K562 (cell line): ENCODE measurements at regions not wholly inside any gene's neighbourhood (a gene's known extent, or its start where the extent isn't known, plus 50 kb on each side); places are given as distances from the start of the nearest gene placed in this dataset.

Source experiments
- BACH1 ChIP-seq: fragments of 200-800 bp; sonication (Bioruptor generic); IDR thresholded peaks from 2 replicates; pipeline ENCODE4 v1.6.1; 2016; ENCODE audit warnings: missing genetic modification characterization, missing compliant biosample characterization
- E2F8 ChIP-seq: fragments of 450-650 bp; IDR thresholded peaks from 2 replicates; pipeline ENCODE4 v1.7.1; 2018; ENCODE audit warnings: mild to moderate bottlenecking, low read depth; ENCODE audit not compliant: partially characterized antibody
- ESRRA ChIP-seq: fragments of 450-650 bp; IDR thresholded peaks from 2 replicates; pipeline ENCODE4 v1.6.1; 2014; ENCODE audit warnings: low read depth, mild to moderate bottlenecking, moderate library complexity, borderline replicate concordance
- HOXB6 ChIP-seq: fragments of 250-450 bp; sonication (Bioruptor Pico); IDR thresholded peaks from 2 replicates; pipeline ENCODE4 v1.5.1; 2022; ENCODE audit warnings: mild to moderate bottlenecking, borderline replicate concordance
- MLLT1 ChIP-seq, 2 experiments: fragments of 450-650 bp; IDR thresholded peaks; 2 replicates each; pipeline ENCODE4 v1.6.1; 2016
- STAT5A ChIP-seq: IDR thresholded peaks from 2 replicates; pipeline ENCODE4 v1.6.1; 2012; ENCODE audit warnings: low read length, inconsistent platforms, borderline replicate concordance
- TAF1 ChIP-seq: IDR thresholded peaks from 2 replicates; pipeline ENCODE4 v1.6.1; 2011; ENCODE audit warnings: mild to moderate bottlenecking, low read length, moderate library complexity; ENCODE audit not compliant: insufficient read depth, control insufficient read depth, severe bottlenecking; ENCODE audit errors: extremely low read depth
- TRIM24 ChIP-seq, 2 experiments: fragments of 450-650 bp; IDR thresholded peaks; 2 replicates each; pipeline ENCODE4 v1.6.1; 2016
- TF ChIP-seq, protein P1 (sequence below), 2 experiments: fragments of 450-650 bp in 1 of 2; sonication (generic) in 1 of 2; formaldehyde crosslinking in 1 of 2; IDR thresholded peaks; 2 replicates each; pipeline versions ENCODE4 v1.7.1 to v1.9.0; 2016 to 2022; ENCODE audit warnings: inconsistent platforms in 1 of 2, mild to moderate bottlenecking in 1 of 2, missing genetic modification reagents in 1 of 2
- TF ChIP-seq, protein P2 (sequence below): fragments of 450-650 bp; IDR thresholded peaks from 2 replicates; pipeline ENCODE4 v1.6.1; 2016; ENCODE audit warnings: mild to moderate bottlenecking

DNA sequence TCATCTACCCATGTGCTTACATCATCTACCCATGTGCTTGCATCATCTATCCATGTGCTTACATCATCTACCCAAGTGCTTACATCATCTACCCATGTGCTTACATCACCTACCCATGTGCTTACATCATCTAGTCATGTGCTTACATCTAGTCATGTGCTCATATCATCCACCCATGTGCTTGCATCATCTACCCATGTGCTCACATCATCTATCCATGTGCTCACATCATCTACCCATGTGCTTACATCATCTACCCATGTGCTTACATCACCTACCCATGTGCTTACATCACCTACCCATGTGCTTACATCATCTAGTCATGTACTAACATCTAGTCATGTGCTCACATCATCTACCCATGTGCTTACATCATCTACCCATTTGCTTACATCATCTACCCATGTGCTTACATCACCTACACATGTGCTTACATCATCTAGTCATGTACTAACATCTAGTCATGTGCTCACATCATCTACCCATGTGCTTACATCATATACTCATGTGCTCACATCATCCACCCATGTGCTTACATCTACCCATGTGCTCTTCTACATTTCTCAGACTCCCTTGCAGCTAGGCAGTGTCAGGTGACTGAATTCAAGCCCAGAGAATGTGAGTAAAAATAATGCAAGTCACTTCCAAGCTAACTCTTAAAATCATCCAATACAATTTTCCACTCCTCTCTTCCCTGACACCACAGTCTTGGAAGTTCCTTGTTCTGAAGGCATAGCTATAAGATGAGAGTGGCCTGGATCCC lies 196.8 kb downstream of the CBLN1 start (continued):
- TF ChIP-seq HOXB6 (CRISPR knock-in tag) (no peak), TRIM24 (IDR thresholded peaks at IDR 0.05) (peak; percentile 98 to 99), STAT5A (no peak), BACH1 (tag) (no peak), E2F8 (no peak), ESRRA (no peak), MLLT1 (IDR thresholded peaks at IDR 0.05) (no peak), TAF1 (no peak)
- TF ChIP-seq, protein P1, sequence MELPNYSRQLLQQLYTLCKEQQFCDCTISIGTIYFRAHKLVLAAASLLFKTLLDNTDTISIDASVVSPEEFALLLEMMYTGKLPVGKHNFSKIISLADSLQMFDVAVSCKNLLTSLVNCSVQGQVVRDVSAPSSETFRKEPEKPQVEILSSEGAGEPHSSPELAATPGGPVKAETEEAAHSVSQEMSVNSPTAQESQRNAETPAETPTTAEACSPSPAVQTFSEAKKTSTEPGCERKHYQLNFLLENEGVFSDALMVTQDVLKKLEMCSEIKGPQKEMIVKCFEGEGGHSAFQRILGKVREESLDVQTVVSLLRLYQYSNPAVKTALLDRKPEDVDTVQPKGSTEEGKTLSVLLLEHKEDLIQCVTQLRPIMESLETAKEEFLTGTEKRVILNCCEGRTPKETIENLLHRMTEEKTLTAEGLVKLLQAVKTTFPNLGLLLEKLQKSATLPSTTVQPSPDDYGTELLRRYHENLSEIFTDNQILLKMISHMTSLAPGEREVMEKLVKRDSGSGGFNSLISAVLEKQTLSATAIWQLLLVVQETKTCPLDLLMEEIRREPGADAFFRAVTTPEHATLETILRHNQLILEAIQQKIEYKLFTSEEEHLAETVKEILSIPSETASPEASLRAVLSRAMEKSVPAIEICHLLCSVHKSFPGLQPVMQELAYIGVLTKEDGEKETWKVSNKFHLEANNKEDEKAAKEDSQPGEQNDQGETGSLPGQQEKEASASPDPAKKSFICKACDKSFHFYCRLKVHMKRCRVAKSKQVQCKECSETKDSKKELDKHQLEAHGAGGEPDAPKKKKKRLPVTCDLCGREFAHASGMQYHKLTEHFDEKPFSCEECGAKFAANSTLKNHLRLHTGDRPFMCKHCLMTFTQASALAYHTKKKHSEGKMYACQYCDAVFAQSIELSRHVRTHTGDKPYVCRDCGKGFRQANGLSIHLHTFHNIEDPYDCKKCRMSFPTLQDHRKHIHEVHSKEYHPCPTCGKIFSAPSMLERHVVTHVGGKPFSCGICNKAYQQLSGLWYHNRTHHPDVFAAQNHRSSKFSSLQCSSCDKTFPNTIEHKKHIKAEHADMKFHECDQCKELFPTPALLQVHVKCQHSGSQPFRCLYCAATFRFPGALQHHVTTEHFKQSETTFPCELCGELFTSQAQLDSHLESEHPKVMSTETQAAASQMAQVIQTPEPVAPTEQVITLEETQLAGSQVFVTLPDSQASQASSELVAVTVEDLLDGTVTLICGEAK (IDR thresholded peaks at IDR 0.05), result no peak
- TF ChIP-seq, protein P1 (CRISPR knock-in tag; IDR thresholded peaks at IDR 0.05), result no peak
- TF ChIP-seq, protein P2, sequence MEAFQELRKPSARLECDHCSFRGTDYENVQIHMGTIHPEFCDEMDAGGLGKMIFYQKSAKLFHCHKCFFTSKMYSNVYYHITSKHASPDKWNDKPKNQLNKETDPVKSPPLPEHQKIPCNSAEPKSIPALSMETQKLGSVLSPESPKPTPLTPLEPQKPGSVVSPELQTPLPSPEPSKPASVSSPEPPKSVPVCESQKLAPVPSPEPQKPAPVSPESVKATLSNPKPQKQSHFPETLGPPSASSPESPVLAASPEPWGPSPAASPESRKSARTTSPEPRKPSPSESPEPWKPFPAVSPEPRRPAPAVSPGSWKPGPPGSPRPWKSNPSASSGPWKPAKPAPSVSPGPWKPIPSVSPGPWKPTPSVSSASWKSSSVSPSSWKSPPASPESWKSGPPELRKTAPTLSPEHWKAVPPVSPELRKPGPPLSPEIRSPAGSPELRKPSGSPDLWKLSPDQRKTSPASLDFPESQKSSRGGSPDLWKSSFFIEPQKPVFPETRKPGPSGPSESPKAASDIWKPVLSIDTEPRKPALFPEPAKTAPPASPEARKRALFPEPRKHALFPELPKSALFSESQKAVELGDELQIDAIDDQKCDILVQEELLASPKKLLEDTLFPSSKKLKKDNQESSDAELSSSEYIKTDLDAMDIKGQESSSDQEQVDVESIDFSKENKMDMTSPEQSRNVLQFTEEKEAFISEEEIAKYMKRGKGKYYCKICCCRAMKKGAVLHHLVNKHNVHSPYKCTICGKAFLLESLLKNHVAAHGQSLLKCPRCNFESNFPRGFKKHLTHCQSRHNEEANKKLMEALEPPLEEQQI, result no peak
